ENCODE measurements at regions not wholly inside any gene's neighbourhood (a gene's known extent, or its start where the extent isn't known, plus 50 kb on each side); places are given as distances from the start of the nearest gene placed in this dataset.

DNA sequence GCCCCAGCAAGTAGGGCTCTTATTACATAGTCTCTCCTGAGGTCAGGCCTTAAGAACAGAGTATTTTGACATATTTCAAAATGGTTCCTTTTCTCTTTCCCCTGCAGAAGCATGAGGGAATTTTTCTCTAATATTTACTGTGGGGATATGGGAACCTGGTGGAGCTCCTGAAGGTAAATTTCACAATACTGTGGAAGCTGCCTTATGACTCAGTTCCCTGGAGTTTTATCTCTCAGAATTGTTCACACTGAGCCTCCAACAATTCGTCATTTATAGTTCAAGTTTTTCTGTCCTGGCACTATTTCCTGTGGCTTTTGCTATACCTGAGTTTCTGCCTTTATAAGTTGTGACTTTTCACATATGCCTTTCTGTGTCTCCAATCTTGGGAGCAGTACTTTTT lies 607.2 kb upstream of the NDST4 start:
- TF ChIP-seq, protein P1, sequence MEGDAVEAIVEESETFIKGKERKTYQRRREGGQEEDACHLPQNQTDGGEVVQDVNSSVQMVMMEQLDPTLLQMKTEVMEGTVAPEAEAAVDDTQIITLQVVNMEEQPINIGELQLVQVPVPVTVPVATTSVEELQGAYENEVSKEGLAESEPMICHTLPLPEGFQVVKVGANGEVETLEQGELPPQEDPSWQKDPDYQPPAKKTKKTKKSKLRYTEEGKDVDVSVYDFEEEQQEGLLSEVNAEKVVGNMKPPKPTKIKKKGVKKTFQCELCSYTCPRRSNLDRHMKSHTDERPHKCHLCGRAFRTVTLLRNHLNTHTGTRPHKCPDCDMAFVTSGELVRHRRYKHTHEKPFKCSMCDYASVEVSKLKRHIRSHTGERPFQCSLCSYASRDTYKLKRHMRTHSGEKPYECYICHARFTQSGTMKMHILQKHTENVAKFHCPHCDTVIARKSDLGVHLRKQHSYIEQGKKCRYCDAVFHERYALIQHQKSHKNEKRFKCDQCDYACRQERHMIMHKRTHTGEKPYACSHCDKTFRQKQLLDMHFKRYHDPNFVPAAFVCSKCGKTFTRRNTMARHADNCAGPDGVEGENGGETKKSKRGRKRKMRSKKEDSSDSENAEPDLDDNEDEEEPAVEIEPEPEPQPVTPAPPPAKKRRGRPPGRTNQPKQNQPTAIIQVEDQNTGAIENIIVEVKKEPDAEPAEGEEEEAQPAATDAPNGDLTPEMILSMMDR (IDR thresholded peaks at IDR 0.05): no peak
- TF ChIP-seq EP300 (IDR thresholded peaks at IDR 0.05): no peak
- TF ChIP-seq POLR2A (IDR thresholded peaks at IDR 0.05): no peak
- no peak for TF ChIP-seq POLR2AphosphoS5 (IDR thresholded peaks at IDR 0.05)

Measured in sigmoid colon (tissue), 4 donors.